ENCODE measurements at regions not wholly inside any gene's neighbourhood (a gene's known extent, or its start where the extent isn't known, plus 50 kb on each side); places are given as distances from the start of the nearest gene placed in this dataset.

- no peak for TF ChIP-seq CTCF (IDR thresholded peaks at IDR 0.05; ENCODE audit: insufficient read depth, missing control alignments)
- DNase-seq (ENCODE audit: insufficient read length, low spot score) (no peak), FAIRE-seq (no peak)
Observed at GRCh38 chr14:62592877-62593276, 452.4 kb downstream of the KCNH5 start.

GRCh38 chr14:62597143-62597542 lies 448.1 kb downstream of the KCNH5 start:
- no peak for FAIRE-seq
- DNase-seq (ENCODE audit: insufficient read length, low spot score) = no peak
- no peak for TF ChIP-seq CTCF (IDR thresholded peaks at IDR 0.05; ENCODE audit: insufficient read depth, missing control alignments)

GRCh38 chr14:62599616-62600385 lies 445.5 kb downstream of the KCNH5 start:
- FAIRE-seq = no peak
- DNase-seq (ENCODE audit: insufficient read length, low spot score) = no peak
- no peak for TF ChIP-seq CTCF (IDR thresholded peaks at IDR 0.05; ENCODE audit: insufficient read depth, missing control alignments)

- DNase-seq (ENCODE audit: insufficient read length, low spot score) (no peak), FAIRE-seq (no peak)
- TF ChIP-seq CTCF (IDR thresholded peaks at IDR 0.05; ENCODE audit: insufficient read depth, missing control alignments) = no peak
Observed at GRCh38 chr14:62602712-62603111, 442.5 kb downstream of the KCNH5 start.

- FAIRE-seq = no peak
- TF ChIP-seq CTCF (IDR thresholded peaks at IDR 0.05; ENCODE audit: insufficient read depth, missing control alignments) = no peak
- no peak for DNase-seq (ENCODE audit: insufficient read length, low spot score)
Observed at GRCh38 chr14:62604524-62604923, 440.7 kb downstream of the KCNH5 start.

GRCh38 chr14:62614122-62614521 lies 431.1 kb downstream of the KCNH5 start:
- no peak for TF ChIP-seq CTCF (IDR thresholded peaks at IDR 0.05; ENCODE audit: insufficient read depth, missing control alignments)
- DNase-seq (ENCODE audit: insufficient read length, low spot score) (no peak), FAIRE-seq (peak; percentile 25)

- DNase-seq (ENCODE audit: insufficient read length, low spot score) (no peak), FAIRE-seq (no peak)
- TF ChIP-seq CTCF (IDR thresholded peaks at IDR 0.05; ENCODE audit: insufficient read depth, missing control alignments) = no peak
Observed at GRCh38 chr14:62616668-62617067, 428.6 kb downstream of the KCNH5 start.
